ENCODE measurements at regions not wholly inside any gene's neighbourhood (a gene's known extent, or its start where the extent isn't known, plus 50 kb on each side); places are given as distances from the start of the nearest gene placed in this dataset.
"Not testable (repeated sequence)": the region's sequence is repeated elsewhere in the genome, so short reads cannot be mapped to it uniquely, and the experiment has no call there.

DNA sequence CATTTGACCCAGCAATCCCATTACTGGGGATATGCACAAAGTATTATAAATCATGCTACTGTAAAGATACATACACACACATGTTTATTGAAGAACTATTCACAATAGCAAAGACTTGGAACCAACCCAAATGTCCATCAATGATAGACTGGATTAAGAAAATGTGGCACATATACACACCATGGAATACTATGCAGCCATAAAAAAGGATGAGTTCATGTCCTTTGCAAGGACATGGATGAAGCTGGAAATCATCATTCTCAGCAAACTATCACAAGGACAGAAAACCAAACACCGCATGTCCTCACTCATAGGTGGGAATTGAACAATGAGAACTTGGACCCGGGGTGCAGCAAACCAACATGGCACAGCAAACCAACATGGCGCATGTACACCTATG is 215.5 kb upstream of the DUSP10 start:
- H3K27ac ChIP-seq (ENCODE audit: low read depth in 2 of 2, low read length in 2 of 2); H3K27me3 ChIP-seq (ENCODE audit: control insufficient read depth, insufficient read depth, low read length); DNase-seq; H3K9ac ChIP-seq (ENCODE audit: low read length in 3 of 3); H3K4me3 ChIP-seq (ENCODE audit: low read length in 3 of 3); H3K36me3 ChIP-seq (ENCODE audit: control insufficient read depth in 2 of 3, insufficient read depth in 3 of 3, low read length in 3 of 3); H3K4me1 ChIP-seq (ENCODE audit: control insufficient read depth in 2 of 3, insufficient read depth in 2 of 3, low read depth in 1 of 3, low read length in 3 of 3); FAIRE-seq; H3K9me3 ChIP-seq (ENCODE audit: control insufficient read depth in 2 of 3, insufficient read depth in 1 of 3, low read length in 3 of 3); intact Hi-C loops (cut with DNase I): not testable (repeated sequence)

DNA sequence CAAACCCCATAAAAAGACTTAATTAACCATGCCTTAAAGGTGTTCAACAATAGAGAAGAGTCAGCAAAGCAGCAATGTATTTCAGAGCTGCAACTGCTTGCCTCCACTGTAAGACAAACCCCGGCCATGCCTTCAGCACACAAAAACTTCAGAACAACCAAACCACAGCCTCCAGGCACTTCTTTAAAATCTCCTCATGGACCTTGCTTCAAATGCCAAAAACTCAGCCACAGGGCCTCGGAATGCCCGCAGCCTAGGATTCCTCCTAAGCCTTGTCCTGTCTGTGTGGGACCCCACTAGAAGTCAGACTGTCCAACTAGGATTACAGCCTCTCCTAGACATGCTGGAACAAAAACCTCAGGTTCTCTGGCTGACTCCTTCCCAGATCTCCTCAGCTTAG is 208.1 kb upstream of the DUSP10 start:
- no peaks in the 10 kb centered on the region for H3K4me1 ChIP-seq (ENCODE audit: control insufficient read depth in 2 of 3, insufficient read depth in 2 of 3, low read depth in 1 of 3, low read length in 3 of 3)
- intact Hi-C loops (cut with DNase I): no loop called here
- no peak overlapping the region for H3K9ac ChIP-seq (ENCODE audit: low read length in 3 of 3)
- no peaks in the 10 kb centered on the region for H3K27me3 ChIP-seq (ENCODE audit: control insufficient read depth, insufficient read depth, low read length)
- no peak overlapping the region for H3K27ac ChIP-seq (ENCODE audit: low read depth in 2 of 2, low read length in 2 of 2)
- peaks cover 0 to 10% (median 2%) of the 10 kb centered on the region in 3 donors for H3K9me3 ChIP-seq (ENCODE audit: control insufficient read depth in 2 of 3, insufficient read depth in 1 of 3, low read length in 3 of 3)
- no peak for FAIRE-seq
- H3K36me3 ChIP-seq (ENCODE audit: control insufficient read depth in 2 of 3, insufficient read depth in 3 of 3, low read length in 3 of 3): no peaks in the 10 kb centered on the region
- no peak for DNase-seq
- TF ChIP-seq, protein P1, sequence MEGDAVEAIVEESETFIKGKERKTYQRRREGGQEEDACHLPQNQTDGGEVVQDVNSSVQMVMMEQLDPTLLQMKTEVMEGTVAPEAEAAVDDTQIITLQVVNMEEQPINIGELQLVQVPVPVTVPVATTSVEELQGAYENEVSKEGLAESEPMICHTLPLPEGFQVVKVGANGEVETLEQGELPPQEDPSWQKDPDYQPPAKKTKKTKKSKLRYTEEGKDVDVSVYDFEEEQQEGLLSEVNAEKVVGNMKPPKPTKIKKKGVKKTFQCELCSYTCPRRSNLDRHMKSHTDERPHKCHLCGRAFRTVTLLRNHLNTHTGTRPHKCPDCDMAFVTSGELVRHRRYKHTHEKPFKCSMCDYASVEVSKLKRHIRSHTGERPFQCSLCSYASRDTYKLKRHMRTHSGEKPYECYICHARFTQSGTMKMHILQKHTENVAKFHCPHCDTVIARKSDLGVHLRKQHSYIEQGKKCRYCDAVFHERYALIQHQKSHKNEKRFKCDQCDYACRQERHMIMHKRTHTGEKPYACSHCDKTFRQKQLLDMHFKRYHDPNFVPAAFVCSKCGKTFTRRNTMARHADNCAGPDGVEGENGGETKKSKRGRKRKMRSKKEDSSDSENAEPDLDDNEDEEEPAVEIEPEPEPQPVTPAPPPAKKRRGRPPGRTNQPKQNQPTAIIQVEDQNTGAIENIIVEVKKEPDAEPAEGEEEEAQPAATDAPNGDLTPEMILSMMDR (IDR thresholded peaks at IDR 0.05; ENCODE audit: borderline replicate concordance, extremely low read depth, insufficient read depth): no peak
- no peak overlapping the region for H3K4me3 ChIP-seq (ENCODE audit: low read length in 3 of 3)

DNA sequence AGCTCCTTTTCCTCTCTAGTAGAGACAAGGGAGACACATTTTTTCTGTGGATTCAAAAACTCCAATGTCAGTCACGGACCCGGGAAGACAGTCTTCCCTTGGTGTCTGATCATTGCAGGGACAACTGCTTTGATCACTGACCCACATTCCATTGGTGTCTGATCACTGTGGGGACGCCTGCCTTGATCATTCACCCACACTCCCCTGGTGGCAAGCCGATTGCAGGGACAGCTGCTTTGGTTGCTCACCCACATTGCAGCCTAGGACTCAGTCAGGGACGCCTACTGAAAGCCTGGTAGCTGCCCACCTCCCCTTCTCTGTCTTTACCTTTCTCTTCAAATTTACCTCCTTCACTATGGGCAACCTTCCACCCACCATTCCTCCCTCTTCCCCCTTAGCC is 206.6 kb upstream of the DUSP10 start:
- Histone ChIP-seq H3K27ac (ENCODE audit: low read depth in 2 of 2, low read length in 2 of 2) (no peak overlapping the region), H3K4me1 (ENCODE audit: control insufficient read depth in 2 of 3, insufficient read depth in 2 of 3, low read depth in 1 of 3, low read length in 3 of 3) (no peaks in the 10 kb centered on the region), H3K27me3 (ENCODE audit: control insufficient read depth, insufficient read depth, low read length) (no peaks in the 10 kb centered on the region), H3K9ac (ENCODE audit: low read length in 3 of 3) (no peak overlapping the region), H3K4me3 (ENCODE audit: low read length in 3 of 3) (no peak overlapping the region), H3K36me3 (ENCODE audit: control insufficient read depth in 2 of 3, insufficient read depth in 3 of 3, low read length in 3 of 3) (no peaks in the 10 kb centered on the region), H3K9me3 (ENCODE audit: control insufficient read depth in 2 of 3, insufficient read depth in 1 of 3, low read length in 3 of 3) (peaks cover 0 to 13% (median 2%) of the 10 kb centered on the region in 3 donors)
- FAIRE-seq (no peak), DNase-seq (no peak)
- intact Hi-C loops (cut with DNase I): no loop called here
- TF ChIP-seq, protein P1 (IDR thresholded peaks at IDR 0.05; ENCODE audit: borderline replicate concordance, extremely low read depth, insufficient read depth): no peak

- Histone ChIP-seq H3K4me3 (ENCODE audit: low read length in 3 of 3) (no peak overlapping the region), H3K36me3 (ENCODE audit: control insufficient read depth in 2 of 3, insufficient read depth in 3 of 3, low read length in 3 of 3) (no peaks in the 10 kb centered on the region), H3K27me3 (ENCODE audit: control insufficient read depth, insufficient read depth, low read length) (no peaks in the 10 kb centered on the region), H3K9me3 (ENCODE audit: control insufficient read depth in 2 of 3, insufficient read depth in 1 of 3, low read length in 3 of 3) (peaks cover 0 to 13% (median 2%) of the 10 kb centered on the region in 3 donors), H3K4me1 (ENCODE audit: control insufficient read depth in 2 of 3, insufficient read depth in 2 of 3, low read depth in 1 of 3, low read length in 3 of 3) (no peaks in the 10 kb centered on the region), H3K9ac (ENCODE audit: low read length in 3 of 3) (no peak overlapping the region), H3K27ac (ENCODE audit: low read depth in 2 of 2, low read length in 2 of 2) (no peak overlapping the region)
- TF ChIP-seq, protein P1 (IDR thresholded peaks at IDR 0.05; ENCODE audit: borderline replicate concordance, extremely low read depth, insufficient read depth): no peak
- intact Hi-C loops (cut with DNase I): no loop called here
- DNase-seq (no peak), FAIRE-seq (no peak)
Measured at GRCh38 chr1:221947731-221948130, 205.8 kb upstream of the DUSP10 start.
